Keratinocyte (primary cell): ENCODE measurements at regions not wholly inside any gene's neighbourhood (a gene's known extent, or its start where the extent isn't known, plus 50 kb on each side); places are given as distances from the start of the nearest gene placed in this dataset.

Experiments
- DNase-seq: peaks from one replicate; pipeline ENCODE4 v3.0.0-alpha.2; 2011; ENCODE audit warnings: low read depth, missing footprints, low spot score
- FAIRE-seq: peaks from 2 replicates; lab custom pipeline; 2011; peaks lifted over from hg19 to GRCh38; lab: Jason Lieb, UNC
- H2AFZ ChIP-seq: 2 replicates; pipeline ENCODE4 v1.6.0; 2012; ENCODE audit warnings: low read length, control low read depth, inconsistent platforms; ENCODE audit not compliant: control insufficient read depth
- H3K27ac ChIP-seq: 2 replicates; pipeline ENCODE4 v1.5.1; 2011; ENCODE audit warnings: low read length; ENCODE audit not compliant: control insufficient read depth, insufficient read depth
- H3K27me3 ChIP-seq: 3 replicates; pipeline ENCODE4 v1.6.0; 2011; ENCODE audit warnings: low read length; ENCODE audit not compliant: control insufficient read depth, insufficient read depth; ENCODE audit errors: extremely low read depth
- H3K36me3 ChIP-seq, 2 experiments: 2 replicates in 1 of 2; 3 replicates in 1 of 2; pipeline ENCODE4 v1.5.1; 2011; ENCODE audit warnings: low read length in 2 of 2, mild to moderate bottlenecking in 1 of 2; ENCODE audit not compliant: control insufficient read depth in 2 of 2, insufficient read depth in 2 of 2; ENCODE audit errors: extremely low read depth in 1 of 2
- H3K4me1 ChIP-seq: 3 replicates; pipeline ENCODE4 v1.5.1; 2011; ENCODE audit warnings: low read length; ENCODE audit not compliant: control insufficient read depth, insufficient read depth; ENCODE audit errors: extremely low read depth
- H3K4me2 ChIP-seq: 3 replicates; pipeline ENCODE4 v1.6.0; 2011; ENCODE audit warnings: low read depth, low read length; ENCODE audit not compliant: control insufficient read depth, insufficient read depth; ENCODE audit errors: extremely low read depth
- H3K4me3 ChIP-seq, 3 experiments: fragments of 200-600 bp in 1 of 3; sonication (generic) in 1 of 3; 2 replicates in 2 of 3; 3 replicates in 1 of 3; pipeline ENCODE4 v1.5.1; 2011 to 2016; ENCODE audit warnings: low read length in 3 of 3, mild to moderate bottlenecking in 3 of 3, control low read depth in 2 of 3, inconsistent platforms in 1 of 3, low read depth in 1 of 3, mixed read lengths in 1 of 3, mixed run types in 1 of 3, moderate library complexity in 1 of 3; ENCODE audit not compliant: control insufficient read depth in 2 of 3, insufficient read depth in 2 of 3; ENCODE audit errors: extremely low read depth in 1 of 3
- H3K79me2 ChIP-seq: 2 replicates; pipeline ENCODE4 v1.6.0; 2012; ENCODE audit warnings: low read length; ENCODE audit not compliant: control insufficient read depth, insufficient read depth
- H3K9ac ChIP-seq: 3 replicates; pipeline ENCODE4 v1.6.0; 2011; ENCODE audit warnings: low read length; ENCODE audit not compliant: control insufficient read depth, insufficient read depth; ENCODE audit errors: extremely low read depth
- H3K9me1 ChIP-seq: 3 replicates; pipeline ENCODE4 v1.6.0; 2011; ENCODE audit warnings: low read length; ENCODE audit not compliant: control insufficient read depth, insufficient read depth; ENCODE audit errors: extremely low read depth
- H3K9me3 ChIP-seq: 2 replicates; pipeline ENCODE4 v1.5.1; 2012; ENCODE audit warnings: low read depth, low read length; ENCODE audit not compliant: control insufficient read depth
- H4K20me1 ChIP-seq: 3 replicates; pipeline ENCODE4 v1.6.0; 2011; ENCODE audit warnings: low read length; ENCODE audit not compliant: control insufficient read depth, insufficient read depth; ENCODE audit errors: extremely low read depth
- EZH2 ChIP-seq: IDR thresholded peaks from one replicate; pipeline ENCODE4 v1.6.1; 2012; ENCODE audit warnings: inconsistent platforms, mild to moderate bottlenecking, low read length, moderate library complexity
- dilution Hi-C: fragments of 300-500 bp; cut with MboI; formaldehyde crosslinking; loops from one replicate; pipeline ENCODE4 v1.7.0; 2020; ENCODE audit warnings: low sequenced_read_pairs; ENCODE audit not compliant: extremely low pct_ligation_motif_present
- TF ChIP-seq, protein P1 (sequence below), 3 experiments: IDR thresholded peaks in 1 of 3; conservative IDR thresholded peaks in 1 of 3; optimal IDR thresholded peaks in 1 of 3; 2 replicates in 2 of 3; 3 replicates in 1 of 3; pipeline versions ENCODE3 to v1.5.1; 2011; ENCODE audit warnings: low read length in 3 of 3, mild to moderate bottlenecking in 3 of 3, moderate library complexity in 2 of 3, control low read depth in 1 of 3, inconsistent platforms in 1 of 3; ENCODE audit not compliant: insufficient read depth in 2 of 3; ENCODE audit errors: extremely low read depth in 1 of 3

GRCh38 chr1:214842856-214843255, 239.7 kb upstream of the KCNK2 start:
- no peak overlapping the region for H3K9ac ChIP-seq
- no peaks in the 10 kb centered on the region for H4K20me1 ChIP-seq
- no peak overlapping the region for H3K4me3 ChIP-seq

GRCh38 chr1:214843281-214843680, 239.3 kb upstream of the KCNK2 start:
- Histone ChIP-seq H3K9me3 (no peaks in the 10 kb centered on the region), H4K20me1 (no peaks in the 10 kb centered on the region), H3K79me2 (no peaks in the 10 kb centered on the region), H3K4me3 (no peak overlapping the region), H3K27me3 (no peaks in the 10 kb centered on the region), H3K36me3 (no peaks in the 10 kb centered on the region), H3K9me1 (no peaks in the 10 kb centered on the region), H3K27ac (no peak overlapping the region), H3K9ac (no peak overlapping the region), H3K4me1 (no peaks in the 10 kb centered on the region), H3K4me2 (no peak overlapping the region), H2AFZ (no peak overlapping the region)
- no peak for TF ChIP-seq EZH2
- TF ChIP-seq, protein P1, sequence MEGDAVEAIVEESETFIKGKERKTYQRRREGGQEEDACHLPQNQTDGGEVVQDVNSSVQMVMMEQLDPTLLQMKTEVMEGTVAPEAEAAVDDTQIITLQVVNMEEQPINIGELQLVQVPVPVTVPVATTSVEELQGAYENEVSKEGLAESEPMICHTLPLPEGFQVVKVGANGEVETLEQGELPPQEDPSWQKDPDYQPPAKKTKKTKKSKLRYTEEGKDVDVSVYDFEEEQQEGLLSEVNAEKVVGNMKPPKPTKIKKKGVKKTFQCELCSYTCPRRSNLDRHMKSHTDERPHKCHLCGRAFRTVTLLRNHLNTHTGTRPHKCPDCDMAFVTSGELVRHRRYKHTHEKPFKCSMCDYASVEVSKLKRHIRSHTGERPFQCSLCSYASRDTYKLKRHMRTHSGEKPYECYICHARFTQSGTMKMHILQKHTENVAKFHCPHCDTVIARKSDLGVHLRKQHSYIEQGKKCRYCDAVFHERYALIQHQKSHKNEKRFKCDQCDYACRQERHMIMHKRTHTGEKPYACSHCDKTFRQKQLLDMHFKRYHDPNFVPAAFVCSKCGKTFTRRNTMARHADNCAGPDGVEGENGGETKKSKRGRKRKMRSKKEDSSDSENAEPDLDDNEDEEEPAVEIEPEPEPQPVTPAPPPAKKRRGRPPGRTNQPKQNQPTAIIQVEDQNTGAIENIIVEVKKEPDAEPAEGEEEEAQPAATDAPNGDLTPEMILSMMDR (optimal IDR thresholded peaks at IDR 0.05 in 1 of 3, IDR thresholded peaks at IDR 0.05 in 1 of 3, conservative IDR thresholded peaks at IDR 0.05 in 1 of 3; ENCODE audit: extremely low read depth in 1 of 3, insufficient read depth in 2 of 3, low read length in 3 of 3) = no peak
- dilution Hi-C loops = no loop called here
- FAIRE-seq (no peak), DNase-seq (no peak)

More at GRCh38 chr1:214842856-214843255, 239.7 kb upstream of the KCNK2 start:
- Histone ChIP-seq H3K4me2 (no peak overlapping the region), H2AFZ (no peak overlapping the region), H3K4me1 (no peaks in the 10 kb centered on the region), H3K27me3 (no peaks in the 10 kb centered on the region), H3K36me3 (no peaks in the 10 kb centered on the region), H3K27ac (no peak overlapping the region), H3K9me3 (no peaks in the 10 kb centered on the region), H3K9me1 (no peaks in the 10 kb centered on the region), H3K79me2 (no peaks in the 10 kb centered on the region)
- FAIRE-seq (no peak), DNase-seq (no peak)
- dilution Hi-C loops = no loop called here
- no peak for TF ChIP-seq EZH2
- TF ChIP-seq, protein P1 (optimal IDR thresholded peaks at IDR 0.05 in 1 of 3, IDR thresholded peaks at IDR 0.05 in 1 of 3, conservative IDR thresholded peaks at IDR 0.05 in 1 of 3; ENCODE audit: extremely low read depth in 1 of 3, insufficient read depth in 2 of 3, low read length in 3 of 3) = no peak
